ENCODE measurements at regions not wholly inside any gene's neighbourhood (a gene's known extent, or its start where the extent isn't known, plus 50 kb on each side); places are given as distances from the start of the nearest gene placed in this dataset.

DNA sequence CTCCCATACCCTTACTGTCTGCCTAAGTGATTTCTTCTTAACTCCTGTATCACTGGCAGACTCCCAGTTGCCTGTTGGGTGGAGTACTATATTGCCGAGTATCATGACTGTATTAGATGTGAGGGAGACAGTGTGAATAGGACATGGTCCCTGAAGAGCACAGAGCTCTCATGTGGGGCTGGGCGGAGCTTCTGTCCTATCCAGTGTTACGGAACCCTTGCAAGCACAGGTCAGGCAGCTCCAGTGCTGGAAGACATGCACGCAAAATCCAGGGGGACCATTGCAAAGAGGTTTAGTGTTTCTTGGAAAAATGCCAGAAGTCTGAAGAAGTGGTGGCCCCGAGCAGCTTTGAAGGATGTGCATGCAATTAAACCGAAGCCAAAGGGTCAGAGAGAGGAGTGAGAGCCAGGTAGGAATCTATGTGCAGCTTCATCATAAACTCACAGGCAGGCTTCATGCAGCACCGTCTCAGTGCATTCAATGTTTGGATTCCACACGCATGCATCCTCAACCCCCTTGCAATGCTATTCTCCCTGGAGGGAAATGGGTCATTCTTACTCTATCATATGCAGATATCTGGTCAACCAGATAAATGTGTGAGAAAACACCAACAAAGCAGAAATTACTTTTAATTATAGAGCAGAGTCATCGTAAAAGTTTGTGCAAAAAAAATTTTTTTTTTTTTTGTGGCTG is 49.7 kb upstream of the DHRSX start (continued):
- TF ChIP-seq TCF4 (CRISPR knock-in tag; IDR thresholded peaks at IDR 0.05; ENCODE audit: borderline replicate concordance) (no peak), ZFP3 (CRISPR knock-in tag; IDR thresholded peaks at IDR 0.05) (no peak), ZNF70 (CRISPR knock-in tag; IDR thresholded peaks at IDR 0.05) (no peak), CREB5 (CRISPR knock-in tag; IDR thresholded peaks at IDR 0.05; ENCODE audit: low read depth) (no peak), ZNF8 (CRISPR knock-in tag; IDR thresholded peaks at IDR 0.05) (no peak), ZFP30 (CRISPR knock-in tag; IDR thresholded peaks at IDR 0.05) (no peak)
